SK-N-MC (cell line): ENCODE measurements at regions not wholly inside any gene's neighbourhood (a gene's known extent, or its start where the extent isn't known, plus 50 kb on each side); places are given as distances from the start of the nearest gene placed in this dataset.

ENCODE experiments used
- EZH2 ChIP-seq: fragments of 200-600 bp; sonication (generic); IDR thresholded peaks from one replicate; pipeline ENCODE4 v1.6.1; 2017; ENCODE audit warnings: antibody characterized with exemption
- FOXP2 ChIP-seq: optimal IDR thresholded peaks from 2 replicates; pipeline ENCODE3; 2011; ENCODE audit warnings: mild to moderate bottlenecking, moderate library complexity; ENCODE audit not compliant: insufficient read depth; ENCODE audit errors: extremely low read length, control extremely low read depth
- POLR2AphosphoS5 ChIP-seq: IDR thresholded peaks from 2 replicates; pipeline ENCODE4 v1.6.1; 2012; ENCODE audit warnings: mild to moderate bottlenecking, low read depth, low read length, borderline replicate concordance

GRCh38 chr4:186840222-186840701 lies 116.6 kb upstream of the FAT1 start:
- no peak for TF ChIP-seq EZH2
- no peak for TF ChIP-seq POLR2AphosphoS5
- TF ChIP-seq FOXP2 = no peak
